Glutamatergic neuron (in vitro differentiated cells): ENCODE measurements at regions not wholly inside any gene's neighbourhood (a gene's known extent, or its start where the extent isn't known, plus 50 kb on each side); places are given as distances from the start of the nearest gene placed in this dataset.

Experiments used
- DNase-seq: peaks from one replicate; pipeline ENCODE4 v3.0.0; 2022
- H3K27ac Mint-ChIP-seq: one replicate; pipeline ENCODE4 v1.8.0; 2020; ENCODE audit warnings: mild to moderate bottlenecking, mixed read lengths, inconsistent platforms; ENCODE audit not compliant: unreplicated experiment
- H3K27me3 Mint-ChIP-seq: one replicate; pipeline ENCODE4 v1.8.0; 2020; ENCODE audit warnings: mild to moderate bottlenecking, moderate library complexity, mixed read lengths, inconsistent platforms; ENCODE audit not compliant: unreplicated experiment
- H3K36me3 Mint-ChIP-seq: one replicate; pipeline ENCODE4 v1.8.0; 2020; ENCODE audit warnings: mild to moderate bottlenecking, mixed read lengths, inconsistent platforms; ENCODE audit not compliant: unreplicated experiment
- H3K4me1 Mint-ChIP-seq: one replicate; pipeline ENCODE4 v1.8.0; 2020; ENCODE audit warnings: mild to moderate bottlenecking, low read depth, mixed read lengths, inconsistent platforms; ENCODE audit not compliant: unreplicated experiment
- H3K4me3 Mint-ChIP-seq: one replicate; pipeline ENCODE4 v1.8.0; 2020; ENCODE audit warnings: mild to moderate bottlenecking, mixed read lengths, inconsistent platforms; ENCODE audit not compliant: unreplicated experiment
- H3K9me3 Mint-ChIP-seq: one replicate; pipeline ENCODE4 v1.8.0; 2020; ENCODE audit warnings: mild to moderate bottlenecking, moderate library complexity, mixed read lengths, inconsistent platforms; ENCODE audit not compliant: unreplicated experiment
- TF ChIP-seq, protein P1 (sequence below): fragments of 200-600 bp; sonication (generic); IDR thresholded peaks from one replicate; pipeline ENCODE4 v1.5.0; 2021; ENCODE audit not compliant: partially characterized antibody, unreplicated experiment

DNA sequence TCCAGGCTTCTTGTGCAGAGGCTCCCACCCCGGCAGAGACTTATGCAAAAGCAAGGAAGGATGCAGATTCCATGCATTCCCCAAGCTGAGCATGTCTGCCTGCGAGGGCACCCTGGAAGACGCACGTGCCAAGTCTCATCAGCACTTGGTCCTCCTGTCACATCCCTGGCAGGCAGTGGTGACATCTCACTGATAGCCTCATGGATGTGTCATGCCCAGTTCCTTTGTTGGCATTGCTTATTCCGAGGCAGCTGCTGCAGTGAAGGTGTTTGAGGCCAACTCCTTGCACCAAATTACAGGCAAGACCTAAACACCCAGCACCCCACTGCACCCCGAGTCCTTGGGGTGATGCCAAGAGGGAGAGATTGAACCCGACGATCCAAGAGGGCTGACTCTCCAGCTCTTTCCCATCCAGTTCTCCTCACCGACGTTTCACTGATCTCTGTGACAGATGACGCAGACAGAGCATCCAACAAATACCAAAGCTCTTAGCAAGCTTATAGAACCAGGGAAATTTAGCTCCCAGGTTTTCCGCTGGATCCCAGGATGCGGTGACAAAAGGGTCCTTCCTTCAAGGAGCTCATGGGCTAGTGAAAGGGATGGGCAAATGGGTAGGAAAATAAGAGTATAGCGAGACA, 611.1 kb downstream of the AJAP1 start:
- TF ChIP-seq, protein P1, sequence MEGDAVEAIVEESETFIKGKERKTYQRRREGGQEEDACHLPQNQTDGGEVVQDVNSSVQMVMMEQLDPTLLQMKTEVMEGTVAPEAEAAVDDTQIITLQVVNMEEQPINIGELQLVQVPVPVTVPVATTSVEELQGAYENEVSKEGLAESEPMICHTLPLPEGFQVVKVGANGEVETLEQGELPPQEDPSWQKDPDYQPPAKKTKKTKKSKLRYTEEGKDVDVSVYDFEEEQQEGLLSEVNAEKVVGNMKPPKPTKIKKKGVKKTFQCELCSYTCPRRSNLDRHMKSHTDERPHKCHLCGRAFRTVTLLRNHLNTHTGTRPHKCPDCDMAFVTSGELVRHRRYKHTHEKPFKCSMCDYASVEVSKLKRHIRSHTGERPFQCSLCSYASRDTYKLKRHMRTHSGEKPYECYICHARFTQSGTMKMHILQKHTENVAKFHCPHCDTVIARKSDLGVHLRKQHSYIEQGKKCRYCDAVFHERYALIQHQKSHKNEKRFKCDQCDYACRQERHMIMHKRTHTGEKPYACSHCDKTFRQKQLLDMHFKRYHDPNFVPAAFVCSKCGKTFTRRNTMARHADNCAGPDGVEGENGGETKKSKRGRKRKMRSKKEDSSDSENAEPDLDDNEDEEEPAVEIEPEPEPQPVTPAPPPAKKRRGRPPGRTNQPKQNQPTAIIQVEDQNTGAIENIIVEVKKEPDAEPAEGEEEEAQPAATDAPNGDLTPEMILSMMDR = no peak
- H3K9me3 Mint-ChIP-seq = peaks cover 7% of the 10 kb centered on the region
- peaks cover 4% of the 10 kb centered on the region for H3K36me3 Mint-ChIP-seq
- DNase-seq = no peak
- H3K27me3 Mint-ChIP-seq = peaks cover 2% of the 10 kb centered on the region
- no peaks in the 10 kb centered on the region for H3K4me1 Mint-ChIP-seq
- no peak overlapping the region for H3K4me3 Mint-ChIP-seq
- no peak overlapping the region for H3K27ac Mint-ChIP-seq

DNA sequence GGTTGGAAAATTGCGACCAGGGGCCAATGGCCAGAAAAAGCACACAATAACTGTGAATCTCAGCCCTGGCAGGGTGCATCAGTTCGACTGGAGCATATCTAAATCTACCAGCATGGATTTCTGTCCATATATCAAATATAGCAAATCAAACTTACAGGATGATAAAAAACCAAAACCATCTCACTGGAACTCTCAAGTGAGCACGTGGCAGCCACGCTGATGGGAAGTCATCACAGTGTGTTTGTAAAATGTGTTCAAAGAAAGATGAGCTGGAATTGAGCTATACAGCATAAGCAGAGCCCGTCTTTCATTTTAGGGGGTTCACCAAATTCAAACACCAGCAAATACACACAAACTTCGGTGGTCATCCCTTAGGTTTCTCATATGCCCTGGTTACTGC, 610.1 kb downstream of the AJAP1 start:
- DNase-seq = no peak
- Mint-ChIP-seq H3K4me1 (no peaks in the 10 kb centered on the region), H3K27ac (no peak overlapping the region), H3K36me3 (peaks cover 7% of the 10 kb centered on the region), H3K4me3 (no peak overlapping the region), H3K27me3 (peaks cover 2% of the 10 kb centered on the region), H3K9me3 (peaks cover 7% of the 10 kb centered on the region)
- TF ChIP-seq, protein P1 = no peak

DNA sequence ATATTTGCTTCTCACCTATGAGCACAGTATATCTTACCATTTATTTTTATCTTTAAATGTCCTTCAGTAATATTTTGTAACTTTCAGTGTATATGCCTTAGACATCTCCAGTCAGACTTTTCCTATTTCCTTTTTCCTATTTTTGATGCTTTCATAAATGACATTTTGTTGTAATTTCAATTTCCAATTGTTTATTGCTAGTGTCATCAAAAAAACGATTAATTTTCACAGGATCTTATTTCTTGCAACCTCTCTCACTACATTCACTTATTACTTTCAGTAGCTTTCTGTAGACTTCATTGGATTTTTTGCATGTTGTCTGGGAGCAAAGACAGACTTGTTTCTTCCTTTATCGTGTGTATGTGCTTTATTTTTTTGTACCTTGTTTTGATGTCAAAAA, 602.4 kb downstream of the AJAP1 start:
- Mint-ChIP-seq H3K27me3 (peaks cover 2% of the 10 kb centered on the region), H3K27ac (no peak overlapping the region), H3K9me3 (peaks cover 5% of the 10 kb centered on the region), H3K36me3 (peaks cover 7% of the 10 kb centered on the region), H3K4me1 (no peaks in the 10 kb centered on the region), H3K4me3 (no peak overlapping the region)
- TF ChIP-seq, protein P1 = no peak
- no peak for DNase-seq

DNA sequence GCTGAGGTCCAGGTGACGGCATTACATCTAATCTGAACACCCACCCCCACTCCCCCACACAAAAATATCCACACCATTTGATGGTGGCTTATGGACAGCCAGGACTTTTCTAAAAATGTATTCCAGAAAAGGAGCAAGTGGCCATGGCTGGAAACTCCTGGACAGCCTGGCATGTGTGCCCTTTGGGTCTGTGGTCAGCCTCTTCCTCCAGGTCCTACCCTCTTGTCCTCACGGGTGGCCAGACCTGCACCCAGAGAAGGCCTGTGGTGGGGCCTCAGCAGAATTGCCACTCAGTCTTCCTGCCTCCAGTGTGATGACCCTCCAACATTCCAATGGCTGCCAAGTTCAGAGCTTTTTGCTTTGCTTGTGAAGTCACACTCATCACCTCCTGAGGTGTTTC, 600.6 kb downstream of the AJAP1 start:
- Mint-ChIP-seq H3K4me1 (no peaks in the 10 kb centered on the region), H3K27me3 (peaks cover 2% of the 10 kb centered on the region), H3K27ac (no peak overlapping the region), H3K9me3 (peaks cover 7% of the 10 kb centered on the region), H3K4me3 (no peak overlapping the region), H3K36me3 (peaks cover 7% of the 10 kb centered on the region)
- TF ChIP-seq, protein P1 = no peak
- DNase-seq = no peak

DNA sequence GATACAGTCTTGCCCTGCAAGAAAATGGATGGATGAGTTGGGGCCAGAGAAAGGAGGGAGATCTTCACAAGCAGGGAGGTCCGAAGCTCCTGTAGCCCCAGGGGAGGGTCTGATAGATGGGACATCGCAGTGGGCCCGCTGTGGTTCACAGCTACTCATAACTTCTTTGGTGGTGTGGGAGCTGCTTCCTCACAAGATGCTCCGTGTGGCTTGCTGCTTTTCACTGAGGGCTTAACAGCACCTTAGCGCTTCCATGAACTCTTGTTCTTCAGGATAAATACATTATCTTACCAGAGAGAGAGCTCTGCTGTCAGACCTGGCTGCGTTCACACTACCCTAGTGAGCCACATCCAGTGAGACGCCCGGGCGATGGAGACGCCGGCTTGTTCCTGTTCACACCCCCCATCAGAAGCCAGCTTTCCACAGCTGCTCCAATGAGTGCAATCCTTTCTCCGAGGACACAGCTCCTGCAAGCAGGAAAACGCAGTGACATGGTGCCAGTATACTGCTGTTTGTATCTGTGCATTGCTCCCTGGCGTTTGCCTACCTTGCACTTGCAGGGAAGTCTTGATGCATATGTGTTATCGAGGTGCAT, 599.8 kb downstream of the AJAP1 start:
- no peak for DNase-seq
- peaks cover 2% of the 10 kb centered on the region for H3K36me3 Mint-ChIP-seq
- H3K4me3 Mint-ChIP-seq = no peak overlapping the region
- no peaks in the 10 kb centered on the region for H3K4me1 Mint-ChIP-seq
- H3K27ac Mint-ChIP-seq = no peak overlapping the region
- H3K27me3 Mint-ChIP-seq = peaks cover 2% of the 10 kb centered on the region
- TF ChIP-seq, protein P1 = no peak
- H3K9me3 Mint-ChIP-seq = peaks cover 8% of the 10 kb centered on the region
